ENCODE measurements at regions not wholly inside any gene's neighbourhood (a gene's known extent, or its start where the extent isn't known, plus 50 kb on each side); places are given as distances from the start of the nearest gene placed in this dataset.

DNA sequence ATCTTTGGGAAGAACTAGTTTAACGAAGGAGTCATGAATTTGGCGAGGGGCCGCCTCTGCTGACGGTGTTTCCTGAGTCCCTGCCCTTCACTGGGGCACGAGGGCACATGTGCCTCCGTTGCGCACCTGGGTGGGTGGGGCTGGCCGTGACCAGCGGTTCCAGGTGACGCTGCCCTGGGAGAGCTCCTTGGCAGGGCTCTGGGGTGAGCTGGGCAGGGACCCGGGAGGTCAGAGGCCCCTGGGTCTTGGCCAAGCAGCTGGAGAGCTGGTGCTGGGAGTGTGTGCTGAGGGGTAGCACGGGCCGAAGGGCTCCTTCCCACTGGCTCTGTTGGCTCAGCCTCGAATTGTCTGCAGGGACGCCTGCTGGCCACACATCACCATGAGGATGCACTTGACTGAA lies 104.6 kb downstream of the RTP5 start:
- TF ChIP-seq, protein P1, sequence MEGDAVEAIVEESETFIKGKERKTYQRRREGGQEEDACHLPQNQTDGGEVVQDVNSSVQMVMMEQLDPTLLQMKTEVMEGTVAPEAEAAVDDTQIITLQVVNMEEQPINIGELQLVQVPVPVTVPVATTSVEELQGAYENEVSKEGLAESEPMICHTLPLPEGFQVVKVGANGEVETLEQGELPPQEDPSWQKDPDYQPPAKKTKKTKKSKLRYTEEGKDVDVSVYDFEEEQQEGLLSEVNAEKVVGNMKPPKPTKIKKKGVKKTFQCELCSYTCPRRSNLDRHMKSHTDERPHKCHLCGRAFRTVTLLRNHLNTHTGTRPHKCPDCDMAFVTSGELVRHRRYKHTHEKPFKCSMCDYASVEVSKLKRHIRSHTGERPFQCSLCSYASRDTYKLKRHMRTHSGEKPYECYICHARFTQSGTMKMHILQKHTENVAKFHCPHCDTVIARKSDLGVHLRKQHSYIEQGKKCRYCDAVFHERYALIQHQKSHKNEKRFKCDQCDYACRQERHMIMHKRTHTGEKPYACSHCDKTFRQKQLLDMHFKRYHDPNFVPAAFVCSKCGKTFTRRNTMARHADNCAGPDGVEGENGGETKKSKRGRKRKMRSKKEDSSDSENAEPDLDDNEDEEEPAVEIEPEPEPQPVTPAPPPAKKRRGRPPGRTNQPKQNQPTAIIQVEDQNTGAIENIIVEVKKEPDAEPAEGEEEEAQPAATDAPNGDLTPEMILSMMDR (conservative IDR thresholded peaks at IDR 0.05; ENCODE audit: low read length) = no peak
- no peak for TF ChIP-seq EZH2phosphoT487 (IDR thresholded peaks at IDR 0.05; ENCODE audit: borderline replicate concordance, low read depth, low read length)
